ENCODE measurements at regions not wholly inside any gene's neighbourhood (a gene's known extent, or its start where the extent isn't known, plus 50 kb on each side); places are given as distances from the start of the nearest gene placed in this dataset. TPM values are rescaled to one million over a fixed set of nuclear protein-coding genes. Genes with fewer than 3 reads are reported as not detected.
"Not testable (repeated sequence)": the region's sequence is repeated elsewhere in the genome, so short reads cannot be mapped to it uniquely, and the experiment has no call there.

DNA sequence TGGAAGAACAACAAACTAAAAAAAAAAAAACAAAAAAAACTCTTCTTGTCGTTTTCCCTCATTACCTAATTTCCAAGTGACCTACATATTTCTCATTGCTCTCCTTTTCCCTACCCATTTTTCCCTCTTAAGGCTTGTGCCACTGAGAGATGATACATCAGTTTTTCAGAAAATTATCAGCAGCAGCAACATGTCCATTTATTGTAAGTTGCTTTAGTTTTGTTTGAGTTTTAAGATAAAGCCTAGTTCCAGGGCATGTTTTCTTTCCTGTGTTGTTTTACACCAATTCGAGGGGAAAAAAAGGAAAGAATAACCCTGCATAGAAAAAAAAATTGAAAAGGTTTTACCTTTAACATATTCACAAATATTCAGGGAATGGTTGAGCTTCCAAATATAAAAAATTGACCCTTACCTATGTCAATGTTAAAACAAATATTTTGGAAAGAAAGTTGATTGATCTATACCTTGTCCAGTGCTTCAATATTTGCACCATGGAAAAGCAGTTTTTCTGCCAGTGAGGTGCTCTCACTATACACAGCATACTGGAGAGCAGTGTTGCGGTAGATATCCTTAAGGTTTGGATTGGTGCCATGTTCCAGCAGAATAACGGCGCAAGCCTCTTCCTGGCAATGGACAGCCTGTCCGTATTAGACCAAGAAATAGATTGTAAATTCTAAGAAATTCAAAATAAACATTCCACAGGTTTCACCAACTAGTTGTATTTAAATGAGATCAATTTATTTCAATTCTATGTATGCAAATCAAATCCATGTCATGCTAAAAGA, 537.9 kb upstream of the DEFB115 start:
- H3K27ac ChIP-seq (ENCODE audit: low read depth, low read length); CTCF ChIA-PET; DNase-seq (ENCODE audit: low read depth, low spot score); POLR2A ChIA-PET; H3K4me3 ChIP-seq (ENCODE audit: low read depth, low read length); H3K27me3 ChIP-seq (ENCODE audit: control insufficient read depth, insufficient read depth, low read length): not testable (repeated sequence)
- H3K9me3 ChIP-seq (ENCODE audit: control insufficient read depth, insufficient read depth, low read length), result peaks cover 14% of the 10 kb centered on the region; the same call in 1 of the 2 replicates

DNA sequence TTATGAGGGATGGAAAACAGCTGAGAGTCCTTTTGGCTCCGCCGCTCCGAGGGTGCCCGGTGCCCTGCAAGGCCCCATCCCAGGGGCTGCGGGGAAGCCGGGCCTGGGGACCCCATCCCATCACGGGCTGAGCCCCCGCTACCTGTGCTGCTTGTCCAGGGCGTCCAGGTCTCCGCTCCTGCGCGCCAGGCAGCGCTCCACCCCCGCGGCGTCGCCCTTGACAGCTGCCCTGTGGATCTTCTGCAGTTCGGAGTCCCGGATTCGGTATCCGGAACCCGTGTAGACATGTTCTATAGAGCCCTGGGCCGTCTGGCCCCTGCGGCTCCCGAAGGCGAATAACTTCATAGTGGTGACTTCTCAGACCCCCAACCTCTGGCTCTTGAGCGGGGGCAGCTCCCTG, 534.0 kb upstream of the DEFB115 start:
- H3K4me3 ChIP-seq (ENCODE audit: low read depth, low read length); POLR2A ChIA-PET; CTCF ChIA-PET; DNase-seq (ENCODE audit: low read depth, low spot score); H3K27ac ChIP-seq (ENCODE audit: low read depth, low read length); H3K27me3 ChIP-seq (ENCODE audit: control insufficient read depth, insufficient read depth, low read length): not testable (repeated sequence)
- H3K9me3 ChIP-seq (ENCODE audit: control insufficient read depth, insufficient read depth, low read length), result peaks cover 29% of the 10 kb centered on the region

DNA sequence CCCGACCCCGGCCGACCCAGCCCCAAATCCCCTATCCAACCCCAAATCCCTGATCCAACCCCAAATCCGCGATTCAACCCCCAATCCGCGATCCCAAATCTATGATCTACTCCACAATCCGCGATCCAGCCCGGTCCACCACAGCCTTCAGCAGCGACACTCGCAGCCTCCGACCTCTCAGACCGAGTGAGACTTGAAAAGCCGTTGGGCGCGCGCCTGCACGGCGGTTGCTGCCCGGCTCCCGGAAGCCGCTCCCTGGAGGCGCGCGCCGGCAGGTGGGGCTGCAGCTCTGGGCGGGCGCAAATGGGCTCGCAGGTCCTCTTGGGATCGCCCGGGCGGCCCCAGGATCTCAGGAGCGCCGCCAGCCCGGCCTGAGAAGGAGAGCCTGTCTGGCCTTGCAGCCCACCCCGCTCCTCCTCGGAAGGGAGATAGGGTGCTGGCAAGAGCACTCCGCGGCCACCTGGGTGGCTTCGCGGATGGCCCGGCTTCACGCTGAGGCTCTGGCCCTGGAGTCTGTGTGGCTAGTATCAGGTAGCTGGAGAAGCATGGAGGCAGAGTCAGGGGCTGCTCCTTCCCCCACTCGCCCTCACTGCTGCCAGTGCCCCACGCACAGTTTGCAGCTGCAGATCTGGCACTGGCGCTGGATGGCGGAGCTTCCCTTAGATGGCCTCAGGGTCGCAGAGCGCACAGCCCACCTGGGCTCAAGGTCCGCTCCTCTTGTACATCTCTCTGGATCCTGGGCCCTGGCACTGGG, 533.4 kb upstream of the DEFB115 start:
- DNase-seq (ENCODE audit: low read depth, low spot score); H3K27ac ChIP-seq (ENCODE audit: low read depth, low read length); H3K27me3 ChIP-seq (ENCODE audit: control insufficient read depth, insufficient read depth, low read length); CTCF ChIA-PET; POLR2A ChIA-PET; H3K4me3 ChIP-seq (ENCODE audit: low read depth, low read length): not testable (repeated sequence)
- H3K9me3 ChIP-seq (ENCODE audit: control insufficient read depth, insufficient read depth, low read length), result peaks cover 35% of the 10 kb centered on the region

DNA sequence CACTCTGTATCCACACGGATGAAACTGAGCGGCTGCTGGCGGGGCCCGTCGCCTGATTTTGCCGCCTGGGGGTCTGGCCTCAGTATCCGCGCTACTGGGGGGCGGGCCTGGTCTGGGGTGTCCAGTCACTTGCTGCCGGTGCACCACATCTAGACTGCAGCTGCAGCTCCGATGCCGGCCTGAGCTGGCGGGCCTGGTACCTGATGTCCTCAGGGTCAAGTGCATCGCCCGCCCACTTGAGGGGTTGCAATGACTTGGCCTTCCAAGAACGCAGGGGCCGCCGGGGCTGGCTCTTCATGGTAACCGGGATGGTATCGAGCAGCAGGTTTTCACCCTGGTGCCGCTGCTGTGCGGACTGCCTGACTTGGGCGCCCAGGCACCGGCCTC, 532.8 kb upstream of the DEFB115 start:
- H3K27ac ChIP-seq (ENCODE audit: low read depth, low read length); DNase-seq (ENCODE audit: low read depth, low spot score); CTCF ChIA-PET; H3K27me3 ChIP-seq (ENCODE audit: control insufficient read depth, insufficient read depth, low read length); POLR2A ChIA-PET; H3K4me3 ChIP-seq (ENCODE audit: low read depth, low read length): not testable (repeated sequence)
- H3K9me3 ChIP-seq (ENCODE audit: control insufficient read depth, insufficient read depth, low read length), result peaks cover 35% of the 10 kb centered on the region

GRCh38 chr20:30725188-30725587, 532.3 kb upstream of the DEFB115 start:
- DNase-seq (ENCODE audit: low read depth, low spot score); H3K4me3 ChIP-seq (ENCODE audit: low read depth, low read length); POLR2A ChIA-PET; CTCF ChIA-PET; H3K27ac ChIP-seq (ENCODE audit: low read depth, low read length); H3K27me3 ChIP-seq (ENCODE audit: control insufficient read depth, insufficient read depth, low read length): not testable (repeated sequence)
- peaks cover 35% of the 10 kb centered on the region for H3K9me3 ChIP-seq (ENCODE audit: control insufficient read depth, insufficient read depth, low read length)

DNA sequence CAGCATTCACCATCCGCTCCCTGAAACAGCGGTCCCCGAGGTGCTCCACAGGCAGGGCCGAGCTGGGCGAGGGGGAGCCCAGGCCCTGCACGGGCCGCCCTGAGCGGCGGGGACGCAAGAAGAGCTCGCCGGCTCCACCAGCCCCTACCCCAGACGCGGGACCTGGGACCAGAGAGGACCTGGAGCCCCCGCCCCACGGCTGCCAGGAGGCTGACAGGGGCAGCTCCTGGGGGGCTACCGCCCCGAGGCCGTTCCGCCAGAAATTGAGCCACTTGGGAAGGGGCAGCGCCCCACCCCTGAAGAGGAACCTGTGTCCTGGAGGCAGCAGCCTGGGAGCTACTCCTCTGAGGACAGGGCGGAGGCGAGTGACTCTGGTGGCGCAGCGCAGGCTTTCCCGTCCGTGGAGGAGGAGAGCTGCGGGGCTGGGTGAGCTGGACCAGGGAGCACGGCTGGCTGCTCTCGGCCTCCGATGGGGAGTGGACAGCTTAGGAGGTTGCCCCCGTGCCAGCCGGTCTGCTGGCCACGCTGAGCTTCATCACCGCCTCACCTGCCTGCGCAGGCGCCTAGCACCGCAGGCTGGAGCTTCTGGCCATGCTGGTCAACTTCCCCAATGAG, 529.1 kb upstream of the DEFB115 start:
- H3K27me3 ChIP-seq (ENCODE audit: control insufficient read depth, insufficient read depth, low read length); H3K27ac ChIP-seq (ENCODE audit: low read depth, low read length); DNase-seq (ENCODE audit: low read depth, low spot score); H3K4me3 ChIP-seq (ENCODE audit: low read depth, low read length); CTCF ChIA-PET; POLR2A ChIA-PET: not testable (repeated sequence)
- peaks cover 33% of the 10 kb centered on the region for H3K9me3 ChIP-seq (ENCODE audit: control insufficient read depth, insufficient read depth, low read length)

Small RNA genes in the stretch of these regions (small RNA-seq; reads per million reads assigned to genes)
- gene RF00002 (ENCODE audit: insufficient read length, low read depth) (not detected), gene RF00026 (ENCODE audit: insufficient read length, low read depth) (not detected)

All from AG04450 (cell line).